Activated CD8-positive, alpha-beta memory T cell treated with anti-CD3 and anti-CD28 coated beads for 48 hours (primary cell): ENCODE measurements at regions not wholly inside any gene's neighbourhood (a gene's known extent, or its start where the extent isn't known, plus 50 kb on each side); places are given as distances from the start of the nearest gene placed in this dataset.
A peak's percentile ranks its signal among the peaks of the same experiment; 100 is the strongest.

Experiments used
- DNase-seq, 3 experiments: peaks; one replicate each; pipeline ENCODE4 v3.0.0-alpha.2; 2020; ENCODE audit warnings: low read depth in 2 of 3, low spot score in 2 of 3

- DNase-seq = no peak
Measured at GRCh38 chr1:185645686-185646085, 88.5 kb upstream of the HMCN1 start.

- no peak for DNase-seq
Measured at GRCh38 chr1:185645162-185645640, 89.0 kb upstream of the HMCN1 start.

- DNase-seq = no peak
Measured at GRCh38 chr1:185644531-185644930, 89.7 kb upstream of the HMCN1 start.

- DNase-seq = peak in 1 of 3 experiments; percentile 5
Measured at GRCh38 chr1:185636848-185637247, 97.3 kb upstream of the HMCN1 start.

GRCh38 chr1:185634704-185635103 lies 99.5 kb upstream of the HMCN1 start:
- no peak for DNase-seq

- no peak for DNase-seq
Measured at GRCh38 chr1:185632659-185633423, 101.3 kb upstream of the HMCN1 start.

GRCh38 chr1:185631843-185632242 lies 102.3 kb upstream of the HMCN1 start:
- no peak for DNase-seq

GRCh38 chr1:185627761-185628501 lies 106.3 kb upstream of the HMCN1 start:
- no peak for DNase-seq

- DNase-seq = no peak
Measured at GRCh38 chr1:185627171-185627570, 107.0 kb upstream of the HMCN1 start.

- DNase-seq = no peak
Measured at GRCh38 chr1:185626344-185626743, 107.8 kb upstream of the HMCN1 start.

GRCh38 chr1:185610954-185611353 lies 123.2 kb upstream of the HMCN1 start:
- DNase-seq = no peak

- DNase-seq = no peak
Measured at GRCh38 chr1:185608177-185608576, 126.0 kb upstream of the HMCN1 start.

- DNase-seq = no peak
Measured at GRCh38 chr1:185603158-185603557, 131.0 kb upstream of the HMCN1 start.

- no peak for DNase-seq
Measured at GRCh38 chr1:185601189-185601588, 133.0 kb upstream of the HMCN1 start.

GRCh38 chr1:185600641-185601040 lies 133.6 kb upstream of the HMCN1 start:
- no peak for DNase-seq

GRCh38 chr1:185598332-185598731 lies 135.9 kb upstream of the HMCN1 start:
- no peak for DNase-seq

GRCh38 chr1:185595835-185596667 lies 138.1 kb upstream of the HMCN1 start:
- no peak for DNase-seq

GRCh38 chr1:185594786-185595410 lies 139.3 kb upstream of the HMCN1 start:
- no peak for DNase-seq

GRCh38 chr1:185593271-185593670 lies 140.9 kb upstream of the HMCN1 start:
- DNase-seq = no peak

GRCh38 chr1:185585770-185586169 lies 148.4 kb upstream of the HMCN1 start:
- no peak for DNase-seq
